ENCODE measurements at regions not wholly inside any gene's neighbourhood (a gene's known extent, or its start where the extent isn't known, plus 50 kb on each side); places are given as distances from the start of the nearest gene placed in this dataset.

- TF ChIP-seq GABPA (IDR thresholded peaks at IDR 0.05 in 1 of 2, conservative IDR thresholded peaks at IDR 0.05 in 1 of 2): no peak
- no peak for TF ChIP-seq CTCF (IDR thresholded peaks at IDR 0.05; ENCODE audit: low read depth, low read length, missing input control)
- TF ChIP-seq REST (IDR thresholded peaks at IDR 0.05): no peak
- TF ChIP-seq EGR1 (IDR thresholded peaks at IDR 0.05; ENCODE audit: low read depth in 2 of 2): no peak
These were observed 360.4 kb upstream of the MDGA2 start for GRCh38 chr14:48035836-48036235.
